ENCODE measurements at regions not wholly inside any gene's neighbourhood (a gene's known extent, or its start where the extent isn't known, plus 50 kb on each side); places are given as distances from the start of the nearest gene placed in this dataset.

GRCh38 chr2:235170536-235171521 is 219.0 kb downstream of the SH3BP4 start:
- DNase-seq = no peak

DNA sequence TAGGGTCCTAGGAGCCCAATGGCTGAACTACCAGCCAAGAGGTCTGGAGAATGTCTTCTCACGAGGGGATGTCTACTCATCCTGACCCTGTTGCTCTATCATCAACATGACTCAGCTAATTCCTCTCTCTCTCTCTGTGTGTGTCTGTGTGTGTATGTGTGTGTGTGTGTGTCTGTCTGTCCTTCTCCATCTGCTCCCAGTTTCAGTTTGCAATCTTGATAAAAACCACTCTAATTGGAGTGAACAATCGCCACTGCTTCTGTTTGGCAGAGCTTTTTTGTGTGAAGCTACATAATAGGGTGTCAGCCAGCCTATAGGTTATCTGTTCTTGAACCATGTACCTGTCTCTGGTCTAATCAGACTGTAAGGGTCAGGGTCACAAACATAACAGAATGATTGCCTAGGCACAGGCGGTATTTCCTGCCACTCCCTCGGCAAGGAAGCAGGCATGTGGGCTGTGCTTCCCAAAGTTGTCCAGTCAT is 219.8 kb downstream of the SH3BP4 start:
- DNase-seq = no peak

DNA sequence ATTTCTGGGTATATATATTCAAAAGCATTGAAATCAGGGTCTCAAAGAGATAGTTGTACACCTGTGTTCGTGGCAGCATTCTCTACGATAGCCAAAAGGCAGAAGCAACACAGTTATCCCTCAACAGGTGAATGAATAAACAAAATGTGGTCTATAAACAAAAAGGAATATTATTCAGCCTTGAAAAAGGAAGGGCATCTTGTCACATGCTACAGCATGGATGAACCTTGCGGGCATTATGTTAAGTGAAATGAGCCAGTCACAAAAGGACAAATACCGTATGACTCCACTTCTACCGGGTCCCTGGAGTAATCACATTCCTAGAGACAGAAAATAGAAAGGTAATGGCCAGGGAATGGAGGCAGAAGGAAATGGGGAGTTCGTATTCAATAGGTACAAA is 228.8 kb downstream of the SH3BP4 start:
- DNase-seq = no peak

DNA sequence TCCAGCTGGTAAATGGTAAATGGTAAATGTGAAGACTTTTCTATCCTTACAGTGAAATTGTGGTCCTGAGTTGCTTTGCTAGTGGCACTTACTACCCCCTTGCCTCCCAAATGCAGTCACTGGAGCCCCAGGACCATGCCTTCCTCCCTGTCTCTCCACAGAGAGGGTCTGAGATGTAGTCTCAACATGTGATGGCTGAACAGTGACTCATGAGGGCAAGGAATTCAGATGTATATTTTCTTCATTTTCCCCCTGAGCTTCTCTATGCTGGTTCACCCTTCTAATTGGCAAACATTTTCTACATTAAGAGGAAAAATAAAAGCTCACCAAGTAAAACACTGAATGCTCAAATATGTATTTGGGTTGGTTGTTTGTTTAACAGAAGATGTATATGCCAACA is 232.0 kb downstream of the SH3BP4 start:
- DNase-seq = no peak

- no peak for DNase-seq
Observed at GRCh38 chr2:235187806-235188205, 236.0 kb downstream of the SH3BP4 start.

DNA sequence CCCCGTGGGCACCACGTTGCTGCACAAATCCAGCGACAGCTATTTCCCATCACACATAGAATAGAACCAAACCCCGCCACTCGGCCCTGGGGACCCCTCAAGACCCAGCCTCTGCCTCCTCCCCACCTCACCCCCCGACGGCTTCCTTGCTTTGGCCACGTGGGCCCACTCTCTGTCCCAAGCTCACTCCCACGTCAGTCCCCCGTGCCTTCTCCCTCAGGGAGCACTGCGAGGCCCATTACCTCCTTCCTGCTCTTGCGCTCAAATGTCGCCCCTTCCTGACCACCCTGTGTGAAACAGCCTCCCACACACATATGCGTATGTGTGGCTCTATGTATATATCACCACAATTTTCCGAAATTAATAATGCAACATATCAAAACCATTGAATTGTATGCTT is 239.7 kb downstream of the SH3BP4 start:
- no peak for DNase-seq

DNA sequence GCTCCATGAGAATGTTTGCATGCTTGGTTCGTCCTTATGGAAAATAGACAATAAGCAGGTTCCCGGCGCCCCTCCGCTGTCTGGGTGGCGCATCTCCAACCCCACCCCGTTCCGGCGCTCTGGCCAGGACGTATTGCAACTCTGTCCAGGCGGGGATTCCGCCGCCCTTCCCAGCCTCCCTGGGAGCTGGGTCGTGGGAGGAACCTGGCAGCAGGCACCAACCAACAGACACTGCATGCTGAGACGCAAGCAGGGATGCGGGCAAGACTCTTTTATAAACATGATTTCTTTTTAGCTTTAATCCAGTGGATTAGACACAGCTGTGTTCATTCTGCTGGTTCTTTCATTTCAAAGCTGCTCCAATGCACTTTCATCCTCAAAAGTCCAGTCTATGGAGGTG is 240.2 kb downstream of the SH3BP4 start:
- no peak for DNase-seq

- DNase-seq = no peak
Observed at GRCh38 chr2:235194351-235194750, 242.5 kb downstream of the SH3BP4 start.

DNA sequence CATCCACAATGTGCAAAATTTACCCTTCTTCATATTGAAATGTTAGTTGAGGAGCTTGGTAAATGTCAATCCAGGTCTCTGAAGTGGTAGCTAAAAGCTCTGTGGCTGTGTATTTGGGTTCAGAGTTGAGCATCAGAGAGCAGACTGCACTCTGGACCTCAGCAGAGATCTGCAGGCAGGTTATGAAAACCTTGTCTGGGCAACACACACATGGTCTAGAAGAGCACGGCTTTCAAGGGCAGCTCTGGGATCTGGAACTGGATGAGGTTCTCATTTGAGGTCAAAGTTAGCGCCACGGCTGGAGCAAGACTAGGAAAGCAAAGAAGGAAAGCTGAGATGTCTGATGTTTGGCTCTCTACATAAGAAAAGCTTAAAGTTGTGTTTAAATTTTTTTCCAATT is 243.0 kb downstream of the SH3BP4 start:
- DNase-seq = no peak

- DNase-seq = no peak
Observed at GRCh38 chr2:235195921-235196320, 244.1 kb downstream of the SH3BP4 start.

DNA sequence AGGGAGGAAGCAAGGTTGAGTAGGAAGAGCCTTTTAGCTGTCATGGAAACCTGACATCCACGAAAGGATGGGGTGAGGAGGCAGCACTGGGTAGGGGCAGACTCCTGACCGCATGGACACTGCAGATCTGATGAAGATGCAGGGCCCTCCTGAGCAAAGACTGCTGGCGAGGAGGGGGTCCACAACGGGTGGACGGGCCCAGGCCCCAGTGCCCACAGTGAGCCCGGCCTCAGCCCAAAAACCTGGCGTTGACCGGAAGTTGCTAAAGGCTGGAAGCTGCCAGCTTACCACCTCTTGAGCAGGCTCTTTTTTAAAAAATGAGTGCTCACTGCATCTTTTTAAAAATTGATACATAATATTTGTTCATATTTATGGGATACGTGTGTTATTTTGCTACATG is 247.3 kb downstream of the SH3BP4 start:
- no peak for DNase-seq

DNA sequence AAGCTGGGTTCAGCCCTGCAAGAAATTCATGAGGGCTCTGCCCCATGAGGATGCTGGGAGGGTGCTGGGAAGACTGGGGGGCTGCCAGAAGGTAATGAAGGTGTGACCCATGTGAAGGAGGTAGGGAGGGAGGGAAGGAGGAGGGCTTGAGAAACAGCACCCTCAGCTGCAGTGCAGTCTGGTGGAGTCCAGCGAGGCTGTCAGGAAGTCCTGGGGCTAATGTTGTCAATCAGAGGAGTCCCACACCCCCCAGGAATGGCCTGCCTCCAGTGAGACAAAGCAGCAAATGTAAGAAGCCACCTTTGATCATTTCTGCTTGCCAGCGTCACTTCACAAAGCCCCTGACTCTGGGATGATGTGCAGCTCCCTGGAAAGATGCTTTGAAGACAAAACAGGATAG is 248.4 kb downstream of the SH3BP4 start:
- no peak for DNase-seq

DNA sequence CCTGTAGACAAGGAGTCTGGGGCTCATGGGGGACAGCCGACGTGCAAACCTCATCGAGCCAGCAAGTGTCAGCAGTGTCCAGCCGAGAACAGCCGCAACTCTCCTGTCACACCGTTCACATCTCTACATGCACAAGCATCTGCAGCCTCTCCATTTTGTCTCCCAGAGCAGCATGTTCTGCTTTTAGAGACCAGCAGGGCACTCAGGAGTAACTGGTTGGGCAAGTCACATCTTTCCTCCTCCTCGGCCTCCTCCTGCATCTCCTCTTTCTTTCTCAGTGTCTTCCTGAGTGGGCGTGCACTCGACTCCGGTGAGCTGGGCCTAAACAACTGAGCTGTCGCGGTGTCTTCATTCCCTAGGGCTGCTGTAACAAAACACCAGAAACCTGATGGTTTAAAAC is 249.9 kb downstream of the SH3BP4 start:
- DNase-seq = no peak

- no peak for DNase-seq
Observed at GRCh38 chr2:235204948-235205347, 253.1 kb downstream of the SH3BP4 start.

DNA sequence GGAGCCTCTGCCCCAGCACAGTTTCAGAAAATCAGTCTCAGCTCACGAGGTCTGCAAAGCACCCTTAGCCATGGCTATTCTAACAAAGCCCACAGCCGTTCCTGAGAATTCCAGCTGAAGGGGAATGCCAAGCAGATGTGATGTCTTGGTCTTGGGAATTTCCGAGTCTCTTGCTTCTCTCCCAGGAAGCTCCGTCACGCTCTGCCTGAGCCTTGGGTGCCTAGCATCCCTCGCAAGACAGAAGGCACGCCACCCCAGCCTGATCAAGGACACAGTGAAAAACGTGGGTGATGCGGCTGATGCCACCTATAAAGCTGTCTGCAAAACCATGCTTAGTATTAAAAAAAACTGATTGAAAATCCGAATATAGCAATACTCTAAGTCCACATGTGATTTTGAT is 254.6 kb downstream of the SH3BP4 start:
- no peak for DNase-seq

- no peak for DNase-seq
Observed at GRCh38 chr2:235206980-235207579, 255.3 kb downstream of the SH3BP4 start.

DNA sequence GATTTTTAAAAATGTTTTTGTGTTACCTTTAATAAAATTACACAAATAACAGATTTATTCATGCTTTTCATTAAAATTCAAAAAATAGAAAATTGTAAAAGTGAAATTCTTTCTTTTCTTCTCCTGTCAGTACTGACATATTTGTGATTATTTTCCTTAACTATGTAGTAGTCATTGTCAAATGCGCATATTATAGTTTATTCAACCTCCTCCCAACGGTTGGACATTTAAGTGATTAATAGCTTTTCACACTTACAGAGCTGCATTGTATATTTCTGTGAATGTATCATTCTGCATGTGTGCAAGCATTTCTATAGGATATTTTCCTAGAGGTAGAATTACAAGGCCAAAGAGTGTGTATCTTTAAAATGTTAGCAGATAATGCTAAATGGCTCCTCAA is 259.2 kb downstream of the SH3BP4 start:
- DNase-seq = no peak

DNA sequence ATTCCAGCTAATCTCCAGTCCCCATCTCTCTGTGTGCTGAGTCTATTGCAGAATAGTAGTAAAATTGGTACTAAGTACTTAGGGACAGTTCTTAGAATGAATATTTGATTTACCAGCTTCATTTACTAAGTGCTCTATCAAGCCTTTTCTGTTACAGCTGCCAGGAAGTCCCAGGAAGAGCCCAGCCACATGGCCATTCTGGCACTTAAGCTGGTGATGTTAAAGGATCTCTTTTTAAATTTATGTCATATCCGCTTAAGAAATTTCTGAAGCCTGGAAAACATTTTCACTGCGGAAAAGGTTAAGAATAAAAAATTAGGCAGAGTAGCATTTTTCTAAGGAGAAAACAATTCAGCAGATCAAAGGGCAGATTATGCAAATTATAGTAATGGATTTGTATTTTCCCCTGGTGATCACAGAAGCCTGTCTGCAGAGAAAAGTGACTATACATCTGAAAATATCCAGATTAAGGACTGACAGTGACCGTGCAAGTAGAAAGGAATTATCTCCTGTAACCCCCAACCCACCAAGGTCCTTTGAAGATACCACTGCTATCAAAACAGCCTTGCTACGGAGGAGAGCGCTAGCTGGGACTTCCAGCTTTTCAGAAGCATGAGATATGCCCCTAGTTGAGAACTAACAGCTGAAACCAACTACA is 260.8 kb downstream of the SH3BP4 start:
- no peak for DNase-seq

- no peak for DNase-seq
Observed at GRCh38 chr2:235215248-235215647, 263.4 kb downstream of the SH3BP4 start.

GRCh38 chr2:235216901-235217300 is 265.1 kb downstream of the SH3BP4 start:
- DNase-seq = no peak

GRCh38 chr2:235217846-235218245 is 266.0 kb downstream of the SH3BP4 start:
- no peak for DNase-seq

DNA sequence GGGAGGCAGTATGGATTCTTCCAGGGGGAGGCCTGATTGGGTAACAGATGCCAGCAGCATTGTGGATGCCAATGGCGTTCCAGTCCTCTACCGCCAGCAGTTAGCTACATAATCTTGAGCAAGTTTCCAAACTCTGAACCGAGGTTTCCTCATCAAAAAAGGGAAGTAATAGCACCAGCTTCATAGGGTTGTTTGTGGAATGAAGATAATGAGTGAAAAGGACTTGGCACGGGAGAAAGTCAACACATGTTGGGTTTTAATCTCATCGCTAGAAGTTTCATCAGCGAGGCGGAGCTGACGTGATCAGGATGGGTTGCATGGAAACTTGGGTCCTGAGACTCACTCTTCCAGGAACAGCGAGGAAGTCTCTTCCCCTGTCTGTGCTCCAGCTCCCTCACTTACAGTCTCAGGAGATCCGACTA is 266.7 kb downstream of the SH3BP4 start:
- no peak for DNase-seq

GRCh38 chr2:235219048-235219447 is 267.2 kb downstream of the SH3BP4 start:
- DNase-seq = no peak

GRCh38 chr2:235220331-235220730 is 268.5 kb downstream of the SH3BP4 start:
- no peak for DNase-seq
